Thymus (tissue), 11 donors: ENCODE measurements at regions not wholly inside any gene's neighbourhood (a gene's known extent, or its start where the extent isn't known, plus 50 kb on each side); places are given as distances from the start of the nearest gene placed in this dataset.
"Not testable (repeated sequence)": the region's sequence is repeated elsewhere in the genome, so short reads cannot be mapped to it uniquely, and the experiment has no call there.

Source experiments
- DNase-seq, 9 donors: peaks; one replicate each; pipeline ENCODE4 v3.0.0-alpha.2; 2013; ENCODE audit warnings: low spot score in 9 of 9, low read depth in 6 of 9, missing footprints in 1 of 9
- H3K27ac ChIP-seq, 2 donors: one replicate each; pipeline ENCODE4 v1.5.1; 2013; ENCODE audit warnings: control low read depth in 1 of 2, low read depth in 1 of 2, low read length in 1 of 2, mild to moderate bottlenecking in 1 of 2, moderate library complexity in 1 of 2
- H3K27me3 ChIP-seq, 2 donors: one replicate each; pipeline ENCODE4 v1.5.1; 2013; ENCODE audit warnings: low read length in 1 of 2; ENCODE audit not compliant: control insufficient read depth in 2 of 2, insufficient read depth in 1 of 2
- H3K36me3 ChIP-seq, 2 donors: one replicate each; pipeline ENCODE4 v1.5.1; 2013; ENCODE audit warnings: low read length in 1 of 2, mild to moderate bottlenecking in 1 of 2, moderate library complexity in 1 of 2; ENCODE audit not compliant: control insufficient read depth in 2 of 2, insufficient read depth in 2 of 2
- H3K4me1 ChIP-seq, 2 donors: one replicate each; pipeline ENCODE4 v1.5.1; 2013; ENCODE audit warnings: low read length in 2 of 2; ENCODE audit not compliant: control insufficient read depth in 2 of 2, insufficient read depth in 2 of 2
- H3K4me3 ChIP-seq, 2 donors: one replicate each; pipeline ENCODE4 v1.5.1; 2013; ENCODE audit warnings: low read length in 2 of 2, control low read depth in 1 of 2, mild to moderate bottlenecking in 1 of 2
- H3K9me3 ChIP-seq, 2 donors: one replicate each; pipeline ENCODE4 v1.5.1; 2013; ENCODE audit warnings: low read length in 1 of 2, mild to moderate bottlenecking in 1 of 2; ENCODE audit not compliant: control insufficient read depth in 2 of 2, insufficient read depth in 1 of 2
- WGBS: extraction: QIAGEN DNeasy Blood & Tissue Kit; methylation state at CpG from one replicate; pipeline ENCODE4 v1.1.7; 2013; 5-methylcytosine and 5-hydroxymethylcytosine counted together
- donor health status: healthy.

DNA sequence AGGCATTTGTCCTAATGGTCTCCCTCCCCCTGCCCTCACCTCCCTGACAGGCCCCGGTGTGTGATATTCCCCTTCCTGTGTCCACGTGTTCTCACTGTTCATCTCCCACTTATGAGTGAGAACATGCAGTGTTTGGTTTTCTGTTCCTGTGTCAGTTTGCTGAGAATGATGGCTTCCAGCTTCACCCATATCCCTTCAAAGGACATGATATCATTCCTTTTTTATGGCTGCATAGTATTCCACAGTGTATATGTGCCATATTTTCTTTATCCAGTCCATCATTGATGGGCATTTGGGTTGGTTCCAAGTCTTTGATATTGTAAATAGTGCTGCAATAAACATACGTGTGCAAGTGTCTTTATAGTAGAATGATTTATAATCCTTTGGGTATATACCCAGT is 187.0 kb downstream of the CSNK1G3 start:
- H3K27me3 ChIP-seq, H3K4me1 ChIP-seq: not testable (repeated sequence)
- WGBS: 99% methylated on average over 3 of the region's 3 CpGs

DNA sequence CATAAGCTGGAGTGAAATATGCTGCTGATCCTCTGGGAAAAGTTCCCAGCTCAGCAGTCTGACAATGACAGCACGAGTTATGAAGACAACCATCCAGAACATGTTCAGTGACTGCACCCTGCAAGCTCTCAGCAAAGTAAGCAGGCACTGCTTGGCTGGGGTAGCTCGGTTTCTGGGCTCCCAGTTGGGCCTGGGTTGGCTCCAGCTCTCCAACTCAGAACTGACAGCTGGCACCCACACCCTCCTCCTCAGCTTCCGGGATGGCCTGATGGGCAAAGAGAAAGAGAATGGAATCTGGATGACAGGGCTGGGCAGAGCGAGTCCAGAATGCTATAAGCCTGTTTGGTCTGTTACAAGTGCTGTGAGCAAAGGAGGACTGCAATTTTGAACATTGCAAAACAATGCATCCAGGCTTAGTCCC is 185.0 kb downstream of the CSNK1G3 start:
- no peak overlapping the region for H3K27ac ChIP-seq
- no peaks in the 10 kb centered on the region for H3K4me1 ChIP-seq
- H3K36me3 ChIP-seq: no peaks in the 10 kb centered on the region
- H3K27me3 ChIP-seq: no peaks in the 10 kb centered on the region
- 92% methylated on average over 4 of the region's 4 CpGs for WGBS
- H3K4me3 ChIP-seq: no peak overlapping the region
- no peaks in the 10 kb centered on the region for H3K9me3 ChIP-seq
- no peak for DNase-seq

More for the DNA sequence above, 187.0 kb downstream of the CSNK1G3 start:
- not testable (repeated sequence) for H3K27ac ChIP-seq, H3K9me3 ChIP-seq, H3K4me3 ChIP-seq, DNase-seq, H3K36me3 ChIP-seq

DNA sequence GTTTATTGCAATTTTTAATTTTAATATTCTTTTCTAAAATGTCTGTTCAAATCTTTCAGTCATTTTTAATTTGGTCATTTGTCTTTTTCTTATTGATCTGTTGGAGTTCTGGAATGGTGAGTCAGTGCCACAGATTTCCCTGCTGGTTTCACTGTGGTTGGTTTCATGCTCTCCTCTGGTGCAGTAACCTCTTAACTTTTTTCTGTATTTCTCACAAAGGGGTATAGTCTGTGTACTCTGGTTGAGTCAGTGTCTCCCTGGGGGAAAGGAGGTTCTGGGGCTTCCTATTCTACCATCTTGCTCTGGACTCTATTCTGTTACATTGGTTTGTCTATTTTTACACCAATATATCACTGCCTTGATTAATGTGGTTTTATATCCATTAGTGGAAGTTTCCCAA is 178.8 kb downstream of the CSNK1G3 start:
- Histone ChIP-seq H3K4me3 (no peak overlapping the region), H3K9me3 (no peaks in the 10 kb centered on the region), H3K4me1 (no peaks in the 10 kb centered on the region), H3K27me3 (no peaks in the 10 kb centered on the region), H3K27ac (no peak overlapping the region), H3K36me3 (no peaks in the 10 kb centered on the region)
- no peak for DNase-seq

DNA sequence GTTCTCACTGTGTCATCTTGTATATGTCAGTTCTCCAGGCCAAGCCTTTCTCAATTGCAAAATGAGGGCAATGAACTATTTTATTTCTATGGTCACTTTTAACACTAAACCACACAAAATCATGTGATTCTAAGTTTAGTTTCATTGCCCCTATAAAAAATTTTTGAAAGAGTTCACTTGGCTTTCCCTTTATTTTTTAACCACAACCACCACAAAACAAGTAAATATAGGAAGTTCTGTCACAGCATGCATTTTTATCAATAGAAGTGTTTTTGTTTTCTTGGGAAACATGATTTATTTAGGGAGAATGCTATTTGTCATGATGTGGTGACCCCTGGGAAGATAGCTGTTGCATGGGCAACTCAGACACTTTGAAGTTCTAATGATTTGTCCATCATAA is 169.1 kb downstream of the CSNK1G3 start:
- DNase-seq: no peak

DNA sequence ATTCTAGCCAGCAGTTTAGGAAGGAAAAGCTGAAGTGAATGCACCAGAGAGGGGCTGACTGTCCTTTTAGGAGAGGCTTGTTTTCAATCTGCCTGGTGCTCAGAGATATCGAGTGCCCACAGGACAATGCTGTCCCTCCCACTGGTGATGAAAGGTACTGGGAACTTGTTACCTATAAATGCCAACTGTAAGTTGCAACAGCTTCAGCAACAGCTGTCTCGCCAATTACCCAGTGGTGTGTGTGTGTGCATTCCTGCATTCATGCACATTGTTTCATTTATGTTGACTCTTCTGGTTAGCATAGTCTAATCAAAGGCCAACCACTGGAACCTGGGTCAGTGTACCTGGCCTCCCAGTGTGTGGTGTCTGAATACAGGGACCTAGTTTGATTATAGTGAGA is 161.1 kb downstream of the CSNK1G3 start:
- no peaks in the 10 kb centered on the region for H3K9me3 ChIP-seq
- no peak overlapping the region for H3K27ac ChIP-seq
- no peaks in the 10 kb centered on the region for H3K36me3 ChIP-seq
- WGBS: 87% methylated on average over 2 of the region's 2 CpGs
- H3K4me3 ChIP-seq: no peak overlapping the region
- no peaks in the 10 kb centered on the region for H3K27me3 ChIP-seq
- H3K4me1 ChIP-seq: no peaks in the 10 kb centered on the region
- DNase-seq: no peak

More for the DNA sequence above, 169.1 kb downstream of the CSNK1G3 start:
- Histone ChIP-seq H3K27ac (no peak overlapping the region), H3K9me3 (peaks cover 0 to 9% of the 10 kb centered on the region in 2 donors), H3K4me1 (no peaks in the 10 kb centered on the region), H3K36me3 (no peaks in the 10 kb centered on the region), H3K27me3 (no peaks in the 10 kb centered on the region), H3K4me3 (no peak overlapping the region)

DNA sequence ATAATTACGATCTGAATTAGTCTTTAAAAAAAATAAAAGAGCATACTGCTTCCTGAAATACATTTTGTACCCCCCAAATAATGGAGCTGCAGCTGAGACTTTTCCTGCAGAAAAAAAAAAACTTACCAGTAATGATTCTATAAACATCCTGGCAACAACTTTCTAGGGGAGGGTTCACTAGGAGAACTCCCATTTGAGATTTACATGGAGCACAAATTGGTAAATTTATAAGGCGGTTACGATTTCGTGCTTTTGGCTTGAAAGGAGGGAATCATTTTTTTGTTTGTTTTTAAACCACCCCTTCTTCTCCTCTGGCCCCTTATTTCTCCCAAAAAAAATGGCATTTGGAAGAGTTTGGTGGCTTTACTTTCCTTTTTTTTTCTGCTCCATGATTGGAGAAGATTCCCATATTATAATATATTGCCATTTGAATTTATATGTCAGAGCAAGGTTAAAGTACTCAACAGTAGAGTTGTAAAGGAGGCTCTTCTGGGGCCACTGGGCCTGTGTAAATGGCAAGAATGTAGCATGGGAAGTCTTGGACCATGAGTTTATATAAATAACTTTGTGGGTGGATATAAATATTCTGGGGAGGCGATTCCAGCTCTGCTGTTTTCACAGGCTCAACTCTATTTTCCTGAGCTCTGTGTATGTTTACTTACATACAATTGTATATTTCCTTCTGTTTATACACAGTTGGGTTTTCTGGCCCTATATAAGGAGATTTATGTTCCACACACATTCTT is 159.9 kb downstream of the CSNK1G3 start:
- Histone ChIP-seq H3K36me3 (no peaks in the 10 kb centered on the region), H3K4me3 (no peak overlapping the region), H3K27ac (no peak overlapping the region), H3K9me3 (no peaks in the 10 kb centered on the region), H3K4me1 (no peaks in the 10 kb centered on the region), H3K27me3 (no peaks in the 10 kb centered on the region)
- 93% methylated on average over 5 of the region's 5 CpGs for WGBS
- no peak for DNase-seq

DNA sequence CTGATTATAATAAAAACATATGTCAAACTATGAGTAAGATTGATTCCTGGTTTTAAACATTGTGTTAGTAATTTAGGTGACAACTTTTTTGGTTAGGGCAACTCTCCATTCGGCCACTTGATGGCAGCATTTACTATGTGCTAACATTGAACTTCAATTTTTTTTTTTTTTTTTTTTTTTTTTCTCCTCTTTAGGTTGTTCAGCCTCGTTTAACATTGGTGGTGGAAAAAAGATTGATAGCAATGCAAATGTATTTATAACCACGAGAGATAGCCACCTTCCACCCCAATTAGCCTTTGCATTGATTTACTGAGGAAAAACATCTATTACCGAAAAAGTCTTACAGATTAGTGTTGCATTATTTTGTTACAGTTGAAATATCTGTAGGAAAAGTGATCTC is 159.1 kb downstream of the CSNK1G3 start:
- H3K36me3 ChIP-seq: no peaks in the 10 kb centered on the region
- peak; percentile 3 to 73 (median 42) for DNase-seq
- H3K4me3 ChIP-seq: no peak overlapping the region
- H3K27me3 ChIP-seq: no peaks in the 10 kb centered on the region
- H3K9me3 ChIP-seq: no peaks in the 10 kb centered on the region
- H3K27ac ChIP-seq: no peak overlapping the region
- 23% methylated on average over 4 of the region's 4 CpGs for whole genome bisulfite sequencing
- H3K4me1 ChIP-seq: no peaks in the 10 kb centered on the region
